H1 (cell line): ENCODE measurements at regions not wholly inside any gene's neighbourhood (a gene's known extent, or its start where the extent isn't known, plus 50 kb on each side); places are given as distances from the start of the nearest gene placed in this dataset.

Experiments used
- CHD1 ChIP-seq: IDR thresholded peaks from 2 replicates; pipeline ENCODE4 v1.6.1; 2012; ENCODE audit warnings: low read depth, low read length, improper control_type of control experiment
- JUND ChIP-seq: IDR thresholded peaks from 2 replicates; pipeline ENCODE4 v1.6.1; 2011; ENCODE audit warnings: mild to moderate bottlenecking, improper control_type of control experiment, low read length
- TAF7 ChIP-seq: optimal IDR thresholded peaks from 2 replicates; pipeline ENCODE3; 2011; ENCODE audit warnings: low read depth, mild to moderate bottlenecking, inconsistent platforms, low read length, moderate library complexity, borderline replicate concordance

DNA sequence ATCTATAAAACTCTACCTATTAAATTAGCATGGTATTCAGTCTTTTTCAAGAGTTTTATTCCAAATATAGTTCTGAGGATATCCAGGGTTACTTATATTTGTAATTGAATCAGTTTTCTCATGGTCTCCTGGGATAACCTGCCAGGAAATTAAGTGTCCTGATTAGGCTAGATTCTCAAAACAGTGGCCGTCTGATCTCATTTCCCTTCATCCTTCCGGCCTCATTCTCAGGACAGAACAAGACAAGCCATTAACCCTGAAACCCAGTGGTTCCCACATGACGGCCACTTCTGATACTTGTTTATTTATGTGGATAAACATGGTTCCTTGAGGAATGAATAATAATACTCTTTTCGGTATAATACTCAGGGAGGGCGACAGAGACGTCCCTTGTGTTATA is 417.6 kb upstream of the POT1 start (continued):
- TF ChIP-seq TAF7 = no peak
- TF ChIP-seq JUND = no peak
- no peak for TF ChIP-seq CHD1
